ENCODE measurements at regions not wholly inside any gene's neighbourhood (a gene's known extent, or its start where the extent isn't known, plus 50 kb on each side); places are given as distances from the start of the nearest gene placed in this dataset.
"Not testable (repeated sequence)": the region's sequence is repeated elsewhere in the genome, so short reads cannot be mapped to it uniquely, and the experiment has no call there.

DNA sequence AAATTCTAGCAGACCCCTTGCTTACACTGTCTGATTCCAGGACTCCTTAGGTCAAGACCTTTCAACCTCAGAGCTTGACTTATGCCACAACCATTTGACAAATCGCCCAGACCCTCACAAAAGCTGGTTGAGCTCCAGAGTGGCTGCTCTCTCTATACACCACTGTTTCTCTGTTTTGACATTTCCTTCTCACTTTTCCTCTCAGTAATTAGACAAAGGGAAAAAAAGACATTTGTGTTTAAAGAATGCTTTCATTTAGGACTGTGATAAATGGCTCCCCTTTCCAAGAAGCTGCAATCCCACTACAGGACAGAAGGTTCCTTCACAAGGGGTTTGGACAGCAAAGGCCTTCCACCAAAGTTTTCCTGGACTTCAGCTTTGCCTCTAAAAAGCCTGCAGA is 601.3 kb downstream of the NR2F1-AS1 start:
- DNase-seq (ENCODE audit: low spot score): no peak
- intact Hi-C loops (cut with DNase I): no loop called here

DNA sequence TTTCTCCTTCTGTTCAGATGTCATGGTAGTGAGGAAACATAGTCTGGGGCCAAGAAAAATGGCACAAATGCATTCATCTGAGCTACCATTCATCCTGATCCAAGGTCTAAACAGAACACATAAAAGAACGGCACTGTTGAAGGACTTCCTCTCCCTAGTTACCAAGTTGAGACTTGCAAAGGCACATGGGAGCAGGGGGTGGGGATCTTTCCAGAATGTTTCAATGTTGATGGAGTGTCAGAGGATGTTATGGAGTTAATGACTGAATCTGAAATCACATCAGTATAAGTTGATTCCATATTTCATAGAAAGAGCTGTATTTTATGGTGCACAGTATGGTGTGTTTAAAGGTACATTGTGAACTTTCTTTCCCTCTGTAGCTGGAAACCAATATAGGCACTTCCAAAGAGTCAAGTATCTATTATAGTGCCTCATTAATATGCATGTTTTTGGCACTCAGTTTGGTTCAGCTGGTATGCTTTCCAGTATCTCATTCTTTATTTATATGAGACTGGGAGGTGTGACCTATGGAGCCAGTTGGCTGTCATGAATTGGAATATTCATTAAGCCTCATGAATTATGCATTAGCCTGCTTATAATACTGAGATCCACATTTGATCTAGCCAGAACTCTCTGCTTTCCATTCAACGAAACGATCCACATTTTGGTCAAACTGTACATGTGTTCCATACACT is 603.0 kb downstream of the NR2F1-AS1 start:
- no peak for DNase-seq (ENCODE audit: low spot score)
- intact Hi-C loops (cut with DNase I): no loop called here

- intact Hi-C loops (cut with DNase I): no loop called here
- no peak for DNase-seq (ENCODE audit: low spot score)
Measured at GRCh38 chr5:92976156-92976555, 604.9 kb downstream of the NR2F1-AS1 start.

DNA sequence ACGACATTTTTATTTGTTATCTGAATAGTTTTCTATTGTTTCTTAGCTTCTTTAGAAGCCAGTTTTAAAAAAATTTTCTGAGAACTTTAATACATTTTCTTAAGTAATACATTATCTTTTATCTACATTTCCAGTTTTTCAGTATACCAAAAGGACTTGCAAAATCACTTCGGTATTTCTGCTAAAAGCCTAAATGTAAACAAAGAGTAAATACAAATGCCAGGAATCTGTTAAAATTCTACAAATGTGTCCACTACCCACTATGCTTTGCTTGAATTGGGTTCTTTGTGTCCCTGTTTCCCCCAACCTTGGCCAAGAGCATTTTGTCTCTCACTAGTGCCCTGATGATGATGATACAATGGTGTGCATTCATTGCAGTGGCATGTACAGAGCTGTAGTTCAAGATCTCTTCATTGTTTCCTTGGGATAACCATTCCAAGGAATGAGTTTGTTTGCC is 611.2 kb downstream of the NR2F1-AS1 start:
- no peak for DNase-seq (ENCODE audit: low spot score)
- intact Hi-C loops (cut with DNase I): no loop called here

GRCh38 chr5:92969191-92969780 is 611.7 kb downstream of the NR2F1-AS1 start:
- no peak for DNase-seq (ENCODE audit: low spot score)
- intact Hi-C loops (cut with DNase I): no loop called here

- intact Hi-C loops (cut with DNase I): no loop called here
Measured at GRCh38 chr5:92963800-92964199, 617.2 kb downstream of the NR2F1-AS1 start.

DNA sequence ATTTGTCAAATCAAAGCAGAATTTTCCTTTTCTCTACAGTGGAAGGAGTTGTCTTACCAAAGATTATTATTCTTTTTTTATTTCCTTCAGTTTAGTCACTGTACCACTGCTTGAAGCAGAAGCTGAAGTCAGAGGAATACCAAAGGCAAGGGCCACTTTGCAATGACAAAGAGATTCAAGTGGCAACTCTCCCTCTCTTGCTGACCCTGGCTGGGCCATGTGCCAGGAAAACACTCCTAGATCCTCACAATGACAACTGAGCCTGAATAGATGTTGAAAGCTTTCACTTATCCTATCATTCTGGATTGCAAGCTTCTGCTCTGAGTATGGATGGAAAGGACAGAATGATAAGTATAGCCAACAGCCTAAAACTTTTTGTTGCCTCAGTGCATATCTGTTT is 618.3 kb downstream of the NR2F1-AS1 start:
- intact Hi-C loops (cut with DNase I): no loop called here
- no peak for DNase-seq (ENCODE audit: low spot score)

More at GRCh38 chr5:92963800-92964199, 617.2 kb downstream of the NR2F1-AS1 start:
- DNase-seq (ENCODE audit: low spot score): no peak

GRCh38 chr5:92956886-92957285 is 624.1 kb downstream of the NR2F1-AS1 start:
- intact Hi-C loops (cut with DNase I): no loop called here
- no peak for DNase-seq (ENCODE audit: low spot score)

- no peak for DNase-seq (ENCODE audit: low spot score)
- intact Hi-C loops (cut with DNase I): no loop called here
Measured at GRCh38 chr5:92952243-92952642, 628.8 kb downstream of the NR2F1-AS1 start.

DNA sequence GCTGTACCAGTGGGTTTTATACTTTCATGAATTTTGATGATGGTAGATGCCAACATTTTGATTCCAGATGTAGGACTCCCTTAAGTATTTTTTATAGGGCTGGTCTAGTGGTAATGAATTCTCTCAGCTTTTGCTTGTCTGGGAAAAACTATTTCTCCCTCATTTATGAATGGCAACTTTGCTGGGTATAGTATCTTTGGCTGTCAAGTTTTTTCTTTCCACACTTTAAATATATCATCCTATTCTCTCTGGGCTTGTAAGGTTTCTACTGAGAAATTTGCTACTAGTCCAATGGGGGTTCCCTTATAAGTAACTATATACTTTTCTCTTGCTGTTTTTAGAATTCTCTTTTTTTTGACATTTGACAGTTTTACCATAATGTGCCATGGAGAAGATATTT is 629.3 kb downstream of the NR2F1-AS1 start:
- intact Hi-C loops (cut with DNase I): no loop called here

GRCh38 chr5:92946546-92946945 is 634.5 kb downstream of the NR2F1-AS1 start:
- no peak for DNase-seq (ENCODE audit: low spot score)
- intact Hi-C loops (cut with DNase I): no loop called here

More for the DNA sequence above, 629.3 kb downstream of the NR2F1-AS1 start:
- no peak for DNase-seq (ENCODE audit: low spot score)

DNA sequence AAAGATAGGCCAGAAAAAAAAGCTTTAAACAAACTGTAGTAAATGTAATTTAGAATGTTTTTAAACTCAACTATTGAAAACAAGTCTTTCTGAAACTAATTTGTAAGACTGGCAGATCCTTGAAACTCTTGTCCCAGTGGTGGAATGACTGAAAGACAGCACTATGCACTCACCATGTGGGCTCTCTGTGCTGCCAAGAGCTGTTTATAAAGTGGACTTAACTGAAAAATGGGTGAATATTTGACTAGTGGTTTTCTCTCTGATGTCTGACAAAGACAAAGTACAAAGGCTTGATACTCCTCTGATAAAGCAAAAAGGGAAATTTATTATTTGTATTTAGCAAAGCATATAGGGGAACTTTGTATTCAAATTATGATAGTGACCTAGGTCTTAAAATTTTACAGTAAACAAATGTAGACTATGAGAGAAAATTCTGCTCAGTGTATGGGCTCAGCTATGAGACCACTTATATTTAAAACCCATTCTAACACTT is 635.4 kb downstream of the NR2F1-AS1 start:
- no peak for DNase-seq (ENCODE audit: low spot score)

DNA sequence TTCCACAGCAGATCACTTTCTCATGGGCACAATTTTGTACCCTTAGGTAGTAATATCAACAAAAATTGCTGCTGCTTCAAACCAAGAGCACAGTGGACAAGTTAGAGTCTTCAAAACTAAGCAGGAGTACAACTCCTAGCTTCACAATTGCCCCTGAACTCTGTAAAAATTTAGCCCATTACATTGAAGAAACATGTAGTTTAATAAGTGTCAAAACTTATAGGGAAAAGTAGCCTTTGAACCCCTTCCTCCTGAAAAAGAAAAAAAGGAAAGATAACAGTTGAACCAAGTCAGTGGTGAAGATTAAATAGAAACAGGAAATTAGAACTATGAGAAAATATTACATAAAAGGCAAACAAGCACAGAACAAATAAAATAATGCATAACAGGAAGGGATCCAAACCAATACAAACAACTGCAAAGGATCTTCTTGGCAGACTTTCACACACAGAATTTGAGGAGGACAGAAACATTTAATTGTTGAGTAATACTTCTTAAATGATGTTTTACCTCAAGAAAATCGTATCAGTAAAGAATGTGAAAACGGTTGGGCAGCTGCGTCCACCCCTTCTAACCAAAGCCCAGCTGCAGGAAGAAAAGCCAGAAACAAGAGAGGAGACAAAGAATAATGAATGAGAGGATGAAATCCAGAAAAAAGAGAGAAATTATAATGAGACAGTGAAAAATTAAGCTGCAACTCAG is 636.0 kb downstream of the NR2F1-AS1 start:
- intact Hi-C loops (cut with DNase I): no loop called here

More for the DNA sequence above, 635.4 kb downstream of the NR2F1-AS1 start:
- intact Hi-C loops (cut with DNase I): no loop called here

GRCh38 chr5:92944337-92944736 is 636.7 kb downstream of the NR2F1-AS1 start:
- intact Hi-C loops (cut with DNase I): no loop called here
- no peak for DNase-seq (ENCODE audit: low spot score)

More for the DNA sequence above, 636.0 kb downstream of the NR2F1-AS1 start:
- DNase-seq (ENCODE audit: low spot score): no peak

- intact Hi-C loops (cut with DNase I): no loop called here
- DNase-seq (ENCODE audit: low spot score): no peak
Measured at GRCh38 chr5:92942762-92943161, 638.3 kb downstream of the NR2F1-AS1 start.

GRCh38 chr5:92941806-92942205 is 639.2 kb downstream of the NR2F1-AS1 start:
- DNase-seq (ENCODE audit: low spot score): no peak
- intact Hi-C loops (cut with DNase I): no loop called here

DNA sequence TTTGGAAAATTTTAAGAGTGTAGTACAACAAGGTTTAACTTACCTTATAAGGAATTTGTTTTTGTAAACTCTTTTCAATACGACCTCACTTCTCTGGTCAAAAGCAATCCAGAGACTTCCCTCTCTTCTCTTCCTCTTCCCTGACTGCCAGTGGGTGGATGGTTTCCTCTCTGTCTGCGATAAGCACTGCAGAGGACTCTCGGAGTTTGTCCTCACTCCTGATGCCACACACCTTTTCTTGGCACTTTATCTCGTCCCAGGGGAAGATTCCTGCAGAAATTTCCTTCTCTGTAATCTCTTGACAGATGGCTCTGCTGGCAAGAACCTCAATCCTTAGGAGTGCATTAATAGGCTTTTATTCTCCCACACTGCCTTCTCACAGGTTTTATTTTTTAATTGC is 641.6 kb downstream of the NR2F1-AS1 start:
- intact Hi-C loops (cut with DNase I): no loop called here
- DNase-seq (ENCODE audit: low spot score): no peak

- DNase-seq (ENCODE audit: low spot score); intact Hi-C loops (cut with DNase I): not testable (repeated sequence)
Measured at GRCh38 chr5:92937396-92937795, 643.6 kb downstream of the NR2F1-AS1 start.

DNA sequence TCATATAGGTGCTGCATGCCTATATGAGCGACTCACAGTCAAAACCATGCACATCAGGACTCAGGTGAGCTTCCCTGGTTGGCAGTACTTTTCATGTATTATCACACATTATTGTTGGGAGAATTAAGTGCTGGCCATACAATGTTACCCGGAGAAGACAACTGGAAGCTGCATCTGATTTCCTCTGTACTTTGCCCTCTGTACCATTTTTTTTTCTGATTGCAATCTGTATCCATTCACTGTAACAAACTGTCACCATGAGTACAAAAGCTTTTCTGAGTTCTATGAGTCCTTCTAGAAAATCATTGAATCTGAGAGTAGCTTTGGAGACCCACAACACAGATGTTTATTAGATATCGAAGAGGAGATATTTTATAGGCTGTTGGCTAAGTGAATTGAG is 651.0 kb downstream of the NR2F1-AS1 start:
- no peak for DNase-seq (ENCODE audit: low spot score)
- intact Hi-C loops (cut with DNase I): no loop called here

DNA sequence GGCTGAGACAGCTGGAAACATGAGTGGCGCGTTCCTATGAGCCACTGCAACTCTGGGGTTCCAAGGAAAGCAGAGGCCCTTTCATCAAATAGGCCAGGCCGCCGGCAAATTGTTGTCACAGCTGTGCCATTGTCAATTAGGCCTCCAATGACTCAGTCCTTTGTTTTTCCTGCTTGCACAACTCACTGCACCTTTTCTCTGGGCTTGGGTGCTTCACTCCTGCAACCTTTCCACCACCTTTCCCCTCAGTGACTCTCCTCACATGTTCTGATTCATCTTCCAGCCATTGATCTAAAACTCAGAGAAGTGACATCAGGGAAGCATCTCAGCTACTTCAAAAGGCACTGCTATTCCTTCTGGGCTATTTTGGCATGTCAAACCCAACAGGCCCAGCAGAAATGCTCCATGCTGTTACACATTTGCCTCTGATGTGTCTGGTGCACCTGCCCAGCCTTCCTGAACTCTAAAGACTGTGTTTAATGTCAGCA is 653.7 kb downstream of the NR2F1-AS1 start:
- intact Hi-C loops (cut with DNase I): no loop called here
- no peak for DNase-seq (ENCODE audit: low spot score)
